Skeletal muscle cell (primary cell): ENCODE measurements at regions not wholly inside any gene's neighbourhood (a gene's known extent, or its start where the extent isn't known, plus 50 kb on each side); places are given as distances from the start of the nearest gene placed in this dataset.

Experiments
- DNase-seq: peaks from one replicate; pipeline ENCODE4 v3.0.0-alpha.2; 2010; ENCODE audit warnings: low read depth
- H3K4me3 ChIP-seq: 2 replicates; pipeline ENCODE4 v1.5.1; 2011; ENCODE audit warnings: low read depth, mild to moderate bottlenecking, control low read depth, low read length, moderate library complexity

DNA sequence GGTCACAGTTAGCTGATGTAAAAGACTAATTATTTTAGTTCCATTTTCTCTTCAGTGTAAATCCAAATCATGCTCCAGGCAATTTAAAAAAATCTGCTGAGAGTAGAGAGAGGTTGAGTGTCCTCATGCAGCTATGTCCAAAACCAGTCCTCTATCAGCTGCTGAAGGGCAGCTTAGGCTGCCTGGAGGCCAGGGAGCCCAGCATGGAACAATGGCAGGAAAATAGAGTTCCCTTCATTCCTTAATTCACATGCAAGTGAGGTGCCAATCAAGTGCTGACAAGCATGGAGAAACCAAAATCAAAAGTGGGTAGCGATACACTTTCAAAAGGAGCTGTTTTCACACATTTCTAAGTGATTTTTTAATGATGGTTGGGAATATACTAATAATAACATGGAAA lies 78.3 kb upstream of the POU5F2 start:
- no peak for DNase-seq
- no peak overlapping the region for H3K4me3 ChIP-seq

GRCh38 chr5:93810780-93811179 lies 69.4 kb upstream of the POU5F2 start:
- DNase-seq, result no peak
- H3K4me3 ChIP-seq, result no peak overlapping the region

GRCh38 chr5:93809430-93809829 lies 68.0 kb upstream of the POU5F2 start:
- H3K4me3 ChIP-seq, result no peak overlapping the region
- no peak for DNase-seq

DNA sequence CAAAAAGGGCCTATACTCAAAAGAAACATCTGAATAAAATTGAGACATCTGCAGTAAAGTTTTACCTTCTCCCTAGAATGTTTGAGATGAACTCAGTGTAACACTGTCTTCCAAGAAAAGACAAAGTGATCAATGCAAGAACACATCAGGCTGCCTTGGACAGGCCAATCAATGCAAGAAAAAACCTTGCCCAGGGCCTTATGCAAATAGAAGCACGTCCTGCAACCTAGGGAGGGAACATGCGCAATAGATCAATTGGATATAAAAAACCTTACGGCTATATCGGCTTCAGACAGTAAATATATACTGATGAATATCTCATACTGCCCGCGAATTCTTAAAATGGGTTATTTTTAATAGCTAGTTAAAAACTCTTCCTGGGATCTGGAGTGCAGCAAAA lies 66.4 kb upstream of the POU5F2 start:
- no peak overlapping the region for H3K4me3 ChIP-seq
- DNase-seq, result no peak

GRCh38 chr5:93805616-93806379 lies 64.4 kb upstream of the POU5F2 start:
- no peak overlapping the region for H3K4me3 ChIP-seq
- DNase-seq, result no peak

- H3K4me3 ChIP-seq, result no peak overlapping the region
- no peak for DNase-seq
These were observed 59.8 kb upstream of the POU5F2 start for GRCh38 chr5:93800988-93801811.

DNA sequence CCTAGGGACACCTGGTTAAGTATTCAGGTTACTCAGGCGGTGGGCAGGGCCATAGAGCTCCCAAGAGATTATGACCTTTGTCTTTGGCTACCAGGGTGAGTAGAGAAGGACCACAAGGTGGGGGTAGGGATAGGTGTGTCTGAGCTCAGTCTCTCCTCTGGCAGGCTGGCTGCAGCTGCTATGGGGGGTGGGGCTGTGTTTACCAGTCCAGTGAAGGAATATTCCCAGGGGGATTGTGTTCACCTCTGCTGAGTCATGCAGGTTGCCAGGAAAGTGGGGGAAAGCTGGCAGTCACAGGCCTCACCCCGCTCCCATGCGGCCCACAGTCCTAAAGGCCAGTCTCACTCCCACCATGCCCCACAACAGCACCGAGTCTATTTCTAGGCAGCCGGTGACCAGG lies 53.6 kb upstream of the POU5F2 start:
- no peak overlapping the region for H3K4me3 ChIP-seq
- DNase-seq, result no peak

DNA sequence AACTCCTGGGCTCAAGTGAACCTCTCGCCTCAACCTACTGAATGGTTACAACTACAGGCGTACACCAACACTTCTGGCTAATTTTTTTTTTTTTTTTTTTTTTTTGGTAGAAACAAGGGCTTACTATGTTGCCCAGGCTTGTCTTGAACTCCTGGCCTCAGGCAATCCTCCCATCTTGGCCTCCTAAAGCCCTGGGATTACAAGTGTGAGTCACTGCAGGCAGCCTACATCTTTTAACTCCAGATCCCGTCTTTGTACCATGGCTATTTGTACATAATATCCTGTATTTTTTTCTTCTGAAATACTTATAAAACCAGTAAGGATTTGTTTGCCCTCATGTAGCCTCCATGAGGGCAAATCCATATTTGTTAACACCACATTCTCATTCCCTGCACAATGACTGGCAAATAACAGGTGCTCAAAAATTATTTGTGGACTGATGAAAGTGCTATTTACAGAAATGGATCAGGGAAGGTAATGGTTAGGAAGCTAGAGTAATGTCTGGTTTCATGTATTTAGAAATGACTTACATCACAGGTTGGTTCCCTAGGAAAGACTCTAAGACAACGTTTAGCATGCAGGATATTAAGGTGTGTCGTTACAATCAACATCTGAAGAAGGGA lies 51.9 kb upstream of the POU5F2 start:
- DNase-seq, result no peak
- no peak overlapping the region for H3K4me3 ChIP-seq

- DNase-seq, result no peak
- H3K4me3 ChIP-seq, result no peak overlapping the region
These were observed 50.1 kb upstream of the POU5F2 start for GRCh38 chr5:93791518-93791972.
